Transverse colon (tissue), 3 donors: ENCODE measurements at regions not wholly inside any gene's neighbourhood (a gene's known extent, or its start where the extent isn't known, plus 50 kb on each side); places are given as distances from the start of the nearest gene placed in this dataset.

ENCODE experiments used
- EP300 ChIP-seq: sonication (generic); formaldehyde crosslinking; IDR thresholded peaks from one replicate; pipeline ENCODE4 v1.6.1; 2017; ENCODE audit warnings: antibody characterized with exemption, low read depth
- TF ChIP-seq, protein P1 (sequence below), 5 experiments: fragments of 200-600 bp in 3 of 5; fragments of 450-650 bp in 2 of 5; sonication (generic) in 3 of 5; IDR thresholded peaks; 1 replicate in 2 of 5; 2 replicates in 3 of 5; pipeline ENCODE4 v1.5.1; 2016 to 2017; ENCODE audit warnings: antibody characterized with exemption in 5 of 5, inconsistent platforms in 3 of 5, mild to moderate bottlenecking in 2 of 5, moderate library complexity in 1 of 5

DNA sequence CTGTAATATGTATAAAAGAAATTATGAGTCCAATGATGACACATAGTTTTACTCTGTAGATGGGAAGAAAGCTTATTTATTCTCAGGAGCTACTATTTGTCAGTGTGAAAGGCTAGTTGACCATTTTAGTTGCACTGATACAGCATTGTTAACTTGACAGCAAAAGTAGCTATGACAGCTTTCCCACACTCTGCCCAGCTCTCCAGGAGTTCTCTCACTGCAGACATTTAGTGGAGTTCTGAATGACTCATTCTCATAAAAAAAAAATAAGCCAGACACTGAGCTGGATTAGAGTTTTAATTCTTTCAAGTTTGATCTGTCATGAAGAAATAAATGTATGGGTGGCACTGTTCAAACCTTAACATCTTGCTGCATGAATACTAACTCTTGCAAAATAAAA lies 77.2 kb upstream of the CFAP20DC start:
- TF ChIP-seq, protein P1, sequence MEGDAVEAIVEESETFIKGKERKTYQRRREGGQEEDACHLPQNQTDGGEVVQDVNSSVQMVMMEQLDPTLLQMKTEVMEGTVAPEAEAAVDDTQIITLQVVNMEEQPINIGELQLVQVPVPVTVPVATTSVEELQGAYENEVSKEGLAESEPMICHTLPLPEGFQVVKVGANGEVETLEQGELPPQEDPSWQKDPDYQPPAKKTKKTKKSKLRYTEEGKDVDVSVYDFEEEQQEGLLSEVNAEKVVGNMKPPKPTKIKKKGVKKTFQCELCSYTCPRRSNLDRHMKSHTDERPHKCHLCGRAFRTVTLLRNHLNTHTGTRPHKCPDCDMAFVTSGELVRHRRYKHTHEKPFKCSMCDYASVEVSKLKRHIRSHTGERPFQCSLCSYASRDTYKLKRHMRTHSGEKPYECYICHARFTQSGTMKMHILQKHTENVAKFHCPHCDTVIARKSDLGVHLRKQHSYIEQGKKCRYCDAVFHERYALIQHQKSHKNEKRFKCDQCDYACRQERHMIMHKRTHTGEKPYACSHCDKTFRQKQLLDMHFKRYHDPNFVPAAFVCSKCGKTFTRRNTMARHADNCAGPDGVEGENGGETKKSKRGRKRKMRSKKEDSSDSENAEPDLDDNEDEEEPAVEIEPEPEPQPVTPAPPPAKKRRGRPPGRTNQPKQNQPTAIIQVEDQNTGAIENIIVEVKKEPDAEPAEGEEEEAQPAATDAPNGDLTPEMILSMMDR (IDR thresholded peaks at IDR 0.05), result no peak
- TF ChIP-seq EP300, result no peak
